ENCODE measurements at regions not wholly inside any gene's neighbourhood (a gene's known extent, or its start where the extent isn't known, plus 50 kb on each side); places are given as distances from the start of the nearest gene placed in this dataset.

GRCh38 chr5:35338157-35338453 is 107.8 kb upstream of the PRLR start:
- no peak overlapping the region for H3K4me3 ChIP-seq
- H3K36me3 ChIP-seq (ENCODE audit: low read depth), result no peaks in the 10 kb centered on the region
- no peak for DNase-seq
- no peak overlapping the region for H3K9ac ChIP-seq
- no peaks in the 10 kb centered on the region for H3K79me2 ChIP-seq (ENCODE audit: insufficient read depth)
- H2AFZ ChIP-seq, result no peak overlapping the region
- no peaks in the 10 kb centered on the region for H4K20me1 ChIP-seq (ENCODE audit: insufficient read depth)
- no peaks in the 10 kb centered on the region for H3K9me2 ChIP-seq (ENCODE audit: insufficient read depth)
- TF ChIP-seq EZH2phosphoT487 (IDR thresholded peaks at IDR 0.05; ENCODE audit: insufficient read depth, low read depth), result no peak
- H3K9me3 ChIP-seq (ENCODE audit: low read depth), result no peaks in the 10 kb centered on the region
- no peaks in the 10 kb centered on the region; the same call in 1 of the 2 replicates for H3K27me3 ChIP-seq (replicated peaks; ENCODE audit: insufficient read depth)
- no peaks in the 10 kb centered on the region for H3F3A ChIP-seq (ENCODE audit: insufficient read depth)
- no peak overlapping the region for H3K27ac ChIP-seq
- no peak overlapping the region for H3K4me2 ChIP-seq (ENCODE audit: unreplicated experiment)
- in situ Hi-C loops (cut with MboI), result no loop called here
- H3K4me1 ChIP-seq (ENCODE audit: insufficient read depth), result no peaks in the 10 kb centered on the region

DNA sequence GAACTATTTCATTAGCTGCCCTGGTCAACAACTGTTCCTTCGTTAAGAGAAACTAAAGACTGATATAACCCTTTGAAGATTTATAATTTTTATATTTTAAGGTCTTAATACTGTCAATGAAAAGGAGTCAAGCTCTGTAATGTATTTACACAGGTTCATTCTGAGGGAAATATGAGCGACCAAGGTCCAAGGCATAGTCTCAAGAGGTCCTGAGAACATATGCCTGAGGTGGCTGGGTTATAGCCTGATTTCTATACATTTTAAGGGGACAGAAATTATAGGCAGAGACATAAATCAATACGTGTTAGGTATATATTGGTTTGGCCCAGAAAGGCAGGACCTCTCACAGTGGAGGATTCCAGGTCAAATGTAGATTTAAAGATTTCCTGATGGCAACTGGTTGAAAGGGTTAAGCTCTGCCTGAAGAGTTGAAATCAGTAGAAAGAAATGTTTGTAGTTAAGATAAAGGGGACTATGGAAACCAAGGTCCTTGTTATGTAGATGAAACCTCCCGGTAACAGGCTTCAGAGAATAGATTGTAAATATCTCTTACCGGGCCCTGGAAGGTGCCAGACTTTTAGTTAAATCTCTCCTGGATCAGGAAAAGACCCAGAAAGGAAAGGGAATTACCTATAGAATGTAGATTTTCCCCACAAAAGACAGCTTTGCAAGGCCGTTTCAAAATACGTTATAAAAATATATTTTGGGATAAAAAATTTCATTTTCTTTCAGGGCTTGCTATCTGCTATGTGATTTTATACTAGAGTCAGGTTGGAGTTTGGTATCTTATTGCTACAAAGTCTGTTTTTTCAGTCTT is 107.3 kb upstream of the PRLR start:
- WGBS, 2 experiments (ENCODE audit: low coverage in 1 of 2, low lambda C conversion rate in 2 of 2, missing lambda C conversion rate in 2 of 2), result 72 to 75% methylated on average over 7 of the region's 7 CpGs
- Histone ChIP-seq H3K27me3 (replicated peaks; ENCODE audit: insufficient read depth) (no peaks in the 10 kb centered on the region; the same call in 1 of the 2 replicates), H3K9me3 (ENCODE audit: low read depth) (no peaks in the 10 kb centered on the region), H3K36me3 (ENCODE audit: low read depth) (no peaks in the 10 kb centered on the region), H3K4me3 (no peak overlapping the region), H4K20me1 (ENCODE audit: insufficient read depth) (no peaks in the 10 kb centered on the region), H3K27ac (no peak overlapping the region), H2AFZ (no peak overlapping the region), H3K9me2 (ENCODE audit: insufficient read depth) (no peaks in the 10 kb centered on the region), H3K4me2 (ENCODE audit: unreplicated experiment) (no peak overlapping the region), H3F3A (ENCODE audit: insufficient read depth) (no peaks in the 10 kb centered on the region), H3K9ac (no peak overlapping the region), H3K79me2 (ENCODE audit: insufficient read depth) (no peaks in the 10 kb centered on the region), H3K4me1 (ENCODE audit: insufficient read depth) (no peaks in the 10 kb centered on the region)
- no peak for TF ChIP-seq EZH2phosphoT487 (IDR thresholded peaks at IDR 0.05; ENCODE audit: insufficient read depth, low read depth)
- no peak for TF ChIP-seq EZH2 (IDR thresholded peaks at IDR 0.05; ENCODE audit: insufficient read depth, poor library complexity, severe bottlenecking)
- no peak for DNase-seq
- in situ Hi-C loops (cut with MboI), result no loop called here

DNA sequence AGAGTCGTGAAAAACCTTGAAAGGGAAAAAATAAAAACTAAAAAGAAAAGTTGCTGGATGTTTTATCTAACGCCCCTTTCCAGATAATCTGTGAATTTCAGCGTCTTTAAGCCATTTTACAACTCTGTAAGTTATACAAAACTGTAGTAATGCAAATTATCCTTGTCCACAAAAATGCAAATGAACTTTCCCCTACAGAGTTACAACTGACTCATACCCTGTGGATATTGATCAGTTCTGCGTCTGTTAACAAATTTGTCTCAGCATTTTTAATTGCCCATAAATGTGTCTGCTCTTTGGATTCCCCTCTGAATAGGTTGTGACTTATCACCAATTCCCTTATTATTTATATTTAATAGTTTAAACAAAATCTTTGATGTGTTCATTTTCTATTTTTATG is 105.9 kb upstream of the PRLR start:
- Histone ChIP-seq H3K4me1 (ENCODE audit: insufficient read depth) (no peaks in the 10 kb centered on the region), H3K27ac (no peak overlapping the region), H4K20me1 (ENCODE audit: insufficient read depth) (no peaks in the 10 kb centered on the region), H3K9me3 (ENCODE audit: low read depth) (no peaks in the 10 kb centered on the region), H3F3A (ENCODE audit: insufficient read depth) (peaks cover 7% of the 10 kb centered on the region; the same call in 1 of the 2 replicates), H3K27me3 (replicated peaks; ENCODE audit: insufficient read depth) (no peaks in the 10 kb centered on the region; the same call in 1 of the 2 replicates), H3K4me3 (no peak overlapping the region), H3K4me2 (ENCODE audit: unreplicated experiment) (no peak overlapping the region), H3K36me3 (ENCODE audit: low read depth) (no peaks in the 10 kb centered on the region), H3K9me2 (ENCODE audit: insufficient read depth) (no peaks in the 10 kb centered on the region), H3K79me2 (ENCODE audit: insufficient read depth) (no peaks in the 10 kb centered on the region), H3K9ac (no peak overlapping the region), H2AFZ (no peak overlapping the region)
- TF ChIP-seq EZH2 (IDR thresholded peaks at IDR 0.05; ENCODE audit: insufficient read depth, poor library complexity, severe bottlenecking), result no peak
- TF ChIP-seq EZH2phosphoT487 (IDR thresholded peaks at IDR 0.05; ENCODE audit: insufficient read depth, low read depth), result no peak
- 80 to 81% methylated on average over 4 of the region's 4 CpGs for WGBS, 2 experiments (ENCODE audit: low coverage in 1 of 2, low lambda C conversion rate in 2 of 2, missing lambda C conversion rate in 2 of 2)
- in situ Hi-C loops (cut with MboI), result no loop called here
- no peak for DNase-seq

GRCh38 chr5:35335752-35336151 is 105.5 kb upstream of the PRLR start:
- H3K36me3 ChIP-seq (ENCODE audit: low read depth), result no peaks in the 10 kb centered on the region
- no peak overlapping the region for H2AFZ ChIP-seq
- no peaks in the 10 kb centered on the region for H3K9me3 ChIP-seq (ENCODE audit: low read depth)
- peaks cover 7% of the 10 kb centered on the region; the same call in 1 of the 2 replicates for H3F3A ChIP-seq (ENCODE audit: insufficient read depth)
- TF ChIP-seq EZH2phosphoT487 (IDR thresholded peaks at IDR 0.05; ENCODE audit: insufficient read depth, low read depth), result no peak
- TF ChIP-seq EZH2 (IDR thresholded peaks at IDR 0.05; ENCODE audit: insufficient read depth, poor library complexity, severe bottlenecking), result no peak
- no peak for DNase-seq
- H3K4me2 ChIP-seq (ENCODE audit: unreplicated experiment), result no peak overlapping the region
- no peaks in the 10 kb centered on the region for H3K9me2 ChIP-seq (ENCODE audit: insufficient read depth)
- H3K4me1 ChIP-seq (ENCODE audit: insufficient read depth), result no peaks in the 10 kb centered on the region
- no peaks in the 10 kb centered on the region for H3K79me2 ChIP-seq (ENCODE audit: insufficient read depth)
- H3K27me3 ChIP-seq (replicated peaks; ENCODE audit: insufficient read depth), result no peaks in the 10 kb centered on the region; the same call in 1 of the 2 replicates
- in situ Hi-C loops (cut with MboI), result no loop called here
- no peak overlapping the region for H3K9ac ChIP-seq
- H3K4me3 ChIP-seq, result no peak overlapping the region
- 72 to 80% methylated on average over 4 of the region's 4 CpGs for whole genome bisulfite sequencing, 2 experiments (ENCODE audit: low coverage in 1 of 2, low lambda C conversion rate in 2 of 2, missing lambda C conversion rate in 2 of 2)
- no peaks in the 10 kb centered on the region for H4K20me1 ChIP-seq (ENCODE audit: insufficient read depth)
- no peak overlapping the region for H3K27ac ChIP-seq
